RPMI8226 (cell line): ENCODE measurements at regions not wholly inside any gene's neighbourhood (a gene's known extent, or its start where the extent isn't known, plus 50 kb on each side); places are given as distances from the start of the nearest gene placed in this dataset.

ENCODE experiments used
- DNase-seq: peaks from one replicate; pipeline ENCODE4 v3.0.0-alpha.2; 2015

DNA sequence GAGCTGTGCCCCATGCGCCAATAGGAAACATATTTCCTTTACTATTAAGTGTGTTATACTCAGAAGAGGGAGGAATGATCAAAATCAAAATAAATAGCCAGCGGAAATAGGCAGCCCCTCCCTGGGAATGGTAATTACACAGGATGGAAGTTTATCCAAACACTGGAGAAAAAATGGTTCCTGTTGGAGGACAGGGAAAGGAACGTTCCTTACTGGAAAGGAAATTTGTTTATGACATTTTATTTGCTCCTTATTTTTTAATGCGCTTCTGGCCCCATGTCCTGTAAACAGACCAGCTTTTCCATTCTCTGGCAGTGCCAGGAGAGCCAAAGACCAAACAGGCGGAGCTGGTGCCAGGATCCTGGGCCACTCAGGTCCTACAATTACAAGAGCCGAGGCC lies 273.7 kb downstream of the SOX9 start:
- no peak for DNase-seq

DNA sequence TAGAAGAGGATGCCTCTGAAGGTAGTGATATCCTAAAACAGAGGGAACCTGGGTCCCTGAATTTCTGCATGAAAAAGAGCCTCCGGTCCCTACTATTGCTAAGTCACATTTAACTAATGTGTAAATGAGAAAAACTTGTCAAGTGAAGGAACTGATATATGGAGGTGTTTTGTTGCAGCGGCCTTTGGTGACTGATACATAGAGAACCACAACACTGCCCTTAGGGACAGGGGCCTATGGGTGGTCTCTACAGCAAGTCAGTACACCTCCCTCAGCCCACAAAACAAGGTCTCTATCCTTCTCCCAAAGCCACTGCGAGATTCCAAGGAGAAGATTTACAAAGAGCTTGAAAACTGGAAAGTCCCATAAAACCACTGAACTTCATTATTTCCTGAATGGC lies 275.3 kb downstream of the SOX9 start:
- DNase-seq = no peak

DNA sequence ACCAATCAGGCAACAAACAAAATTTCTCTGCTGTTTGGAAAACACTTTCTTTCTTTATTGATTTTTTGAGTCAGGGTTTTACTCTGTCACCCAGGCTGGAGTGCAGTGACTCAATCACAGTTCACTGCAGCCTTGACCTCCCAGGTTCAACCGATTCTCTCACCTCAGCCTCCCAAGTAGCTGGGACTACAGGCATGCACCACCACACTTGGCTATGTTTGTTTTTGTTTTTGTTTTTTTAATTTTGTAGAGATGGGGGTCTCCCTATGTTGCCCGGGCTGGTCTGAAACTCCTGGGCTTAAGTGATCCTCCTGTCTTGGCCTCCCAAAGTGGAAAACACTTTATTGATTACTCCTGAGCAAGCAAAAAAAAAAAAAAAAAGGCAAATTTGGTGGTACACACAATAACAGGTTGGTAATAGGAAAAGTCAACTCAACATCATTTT lies 276.4 kb downstream of the SOX9 start:
- no peak for DNase-seq

DNA sequence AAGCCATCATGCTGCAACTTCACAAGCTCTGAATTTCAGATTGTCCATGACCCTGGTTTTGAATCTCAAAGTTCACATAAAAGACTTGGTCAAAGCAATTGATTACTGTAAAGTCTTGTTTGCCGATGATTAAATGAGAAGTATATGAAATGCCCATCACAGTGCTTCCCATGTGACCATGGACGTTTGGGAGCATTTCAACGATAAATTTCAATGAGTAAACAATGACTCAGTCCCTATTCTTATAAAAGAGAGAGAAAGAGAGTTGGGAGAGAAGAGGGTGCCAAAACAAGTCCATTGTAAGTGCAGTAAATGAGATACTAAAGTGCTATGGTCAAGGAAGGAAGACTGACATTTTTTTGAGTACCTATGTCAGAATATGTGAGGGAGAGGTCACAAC lies 276.9 kb downstream of the SOX9 start:
- DNase-seq = no peak

DNA sequence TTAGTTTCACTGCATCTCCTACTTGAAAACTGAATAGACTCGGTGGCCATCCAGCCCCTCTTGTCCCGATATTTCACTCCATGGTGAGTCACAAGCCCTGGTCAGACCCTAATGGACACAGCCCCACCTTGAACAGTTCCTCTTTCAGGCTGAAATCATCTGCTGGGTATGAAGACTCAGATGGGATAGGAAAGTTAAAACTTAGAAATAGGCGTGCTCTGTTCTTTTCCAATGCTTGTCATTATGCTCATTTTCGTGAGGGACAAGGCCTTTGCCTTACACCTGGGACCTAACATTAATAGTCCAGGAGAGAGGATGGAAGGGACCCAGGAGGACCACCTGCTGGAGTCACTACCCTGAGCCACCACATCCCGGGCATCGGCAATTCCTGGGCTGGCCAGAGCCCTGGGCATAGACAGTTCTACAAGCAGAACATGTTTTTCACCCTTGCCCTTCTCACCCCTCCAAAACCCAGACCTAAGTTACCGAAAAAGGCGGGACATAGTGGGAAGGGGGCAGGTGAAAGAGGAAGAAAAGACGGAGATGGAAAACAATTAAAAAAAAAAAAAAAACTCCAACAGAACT lies 278.3 kb downstream of the SOX9 start:
- DNase-seq = no peak

DNA sequence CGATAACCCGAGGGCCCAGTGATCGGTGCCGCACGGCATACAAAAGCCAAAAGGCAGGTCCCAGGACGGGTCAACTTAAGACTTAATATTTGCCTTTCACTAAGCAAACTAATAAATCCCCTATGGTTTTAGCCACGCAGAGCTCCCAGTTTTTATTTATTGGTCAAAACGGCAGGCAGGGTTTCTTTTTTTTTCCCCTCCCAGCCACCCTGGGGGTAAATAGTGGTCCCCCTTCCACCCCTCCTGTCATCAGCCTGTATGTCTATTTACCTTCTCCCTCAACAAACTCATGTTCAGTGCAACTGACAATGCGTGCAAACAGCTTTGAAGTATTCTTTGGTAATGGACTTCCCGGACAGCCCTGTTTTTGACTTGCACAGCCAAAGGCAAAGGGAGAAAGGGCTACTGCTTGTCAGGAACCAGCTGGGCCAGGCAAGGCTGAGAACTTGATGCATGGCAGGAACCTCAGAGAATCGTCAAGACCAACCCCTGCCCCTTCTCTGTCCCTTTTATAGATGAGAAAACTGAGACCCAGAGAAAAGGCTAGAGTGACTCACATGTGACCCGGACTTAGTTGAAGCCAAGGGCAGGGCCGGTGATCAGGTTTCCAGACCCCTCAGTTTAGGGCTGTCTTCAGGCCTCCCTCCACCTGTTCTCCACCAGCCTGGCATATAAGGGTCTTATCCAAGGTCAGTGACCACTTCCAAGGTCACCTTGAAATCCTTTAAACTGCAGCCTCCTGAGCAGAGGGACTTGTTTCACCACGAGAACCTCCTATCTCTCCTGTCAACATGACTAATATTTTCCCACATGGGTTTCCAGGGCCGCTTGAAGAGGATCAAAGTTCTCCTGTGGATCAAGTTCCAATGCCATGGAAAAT lies 279.0 kb downstream of the SOX9 start:
- no peak for DNase-seq

DNA sequence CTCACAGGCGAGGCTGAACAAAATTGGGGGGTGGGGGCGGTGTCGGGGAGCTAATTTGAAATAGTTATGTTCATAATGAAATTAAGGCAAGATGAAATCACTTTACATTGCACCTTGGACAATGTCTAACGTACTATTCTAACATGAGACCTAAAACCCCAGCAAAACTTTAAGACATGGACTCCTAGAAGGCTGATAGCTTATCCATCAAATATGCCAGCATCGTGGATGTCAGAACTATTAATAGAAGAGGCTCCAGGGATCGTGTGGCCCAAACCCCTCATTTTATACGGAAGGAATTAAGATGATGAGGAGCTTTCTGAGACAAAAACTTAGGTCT lies 279.6 kb downstream of the SOX9 start:
- DNase-seq = no peak

DNA sequence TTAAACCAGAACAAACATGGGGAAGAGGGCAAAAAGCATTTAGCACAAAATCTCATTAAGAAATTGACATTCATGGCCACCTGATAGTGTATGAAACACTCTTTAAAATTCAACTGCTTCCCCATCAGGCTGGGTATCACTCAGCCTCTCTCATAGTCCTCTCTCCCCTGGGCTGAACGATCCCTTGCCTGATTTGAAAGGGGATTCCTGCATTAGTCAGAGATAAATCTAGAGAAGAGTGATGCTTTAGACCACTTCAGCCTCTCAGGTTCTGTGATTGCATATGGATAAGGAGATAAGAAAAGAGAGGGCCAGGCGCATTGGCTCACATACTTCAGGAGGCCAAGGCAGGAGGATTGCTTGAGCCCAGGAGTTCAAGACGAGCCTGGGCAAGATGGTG lies 280.0 kb downstream of the SOX9 start:
- no peak for DNase-seq

DNA sequence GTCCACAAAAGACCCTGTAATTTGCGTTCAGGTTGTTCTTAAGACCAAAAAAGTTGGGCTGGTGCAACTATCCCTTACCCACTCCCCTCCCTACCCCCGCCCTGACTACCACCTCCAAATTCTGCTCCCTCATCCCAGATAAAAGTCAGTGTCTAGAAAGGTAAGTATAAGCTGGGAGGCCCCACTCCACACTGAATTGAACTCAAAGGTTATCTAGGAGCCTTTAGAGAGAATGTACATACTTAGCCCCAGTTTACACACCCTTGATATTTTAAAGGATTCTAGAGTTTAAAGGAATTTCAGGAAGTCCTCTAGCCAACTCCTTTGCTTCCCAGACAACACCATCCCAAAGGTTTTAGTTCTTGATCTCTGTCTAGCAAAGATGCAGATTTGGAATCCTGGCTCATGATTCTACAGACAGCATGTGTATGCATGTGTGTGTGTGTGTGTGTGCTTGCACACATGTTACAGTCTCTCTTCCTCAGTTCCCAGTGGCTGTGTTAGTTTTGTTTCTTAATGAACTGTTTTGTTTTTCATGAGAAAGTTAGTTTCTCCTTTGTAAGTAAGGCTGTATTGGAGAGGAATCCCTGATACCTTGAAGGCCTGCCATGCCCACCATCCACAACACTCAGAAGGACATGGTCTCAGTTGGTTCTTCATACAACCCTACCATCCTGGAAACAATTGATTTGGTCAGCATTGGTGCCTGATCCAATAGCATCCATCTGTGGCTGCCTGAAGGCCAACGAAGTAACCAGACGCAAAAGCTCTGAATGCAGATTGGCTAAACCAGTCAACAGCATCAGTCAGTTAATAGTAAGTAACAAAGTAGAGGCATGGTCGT lies 281.3 kb downstream of the SOX9 start:
- no peak for DNase-seq

DNA sequence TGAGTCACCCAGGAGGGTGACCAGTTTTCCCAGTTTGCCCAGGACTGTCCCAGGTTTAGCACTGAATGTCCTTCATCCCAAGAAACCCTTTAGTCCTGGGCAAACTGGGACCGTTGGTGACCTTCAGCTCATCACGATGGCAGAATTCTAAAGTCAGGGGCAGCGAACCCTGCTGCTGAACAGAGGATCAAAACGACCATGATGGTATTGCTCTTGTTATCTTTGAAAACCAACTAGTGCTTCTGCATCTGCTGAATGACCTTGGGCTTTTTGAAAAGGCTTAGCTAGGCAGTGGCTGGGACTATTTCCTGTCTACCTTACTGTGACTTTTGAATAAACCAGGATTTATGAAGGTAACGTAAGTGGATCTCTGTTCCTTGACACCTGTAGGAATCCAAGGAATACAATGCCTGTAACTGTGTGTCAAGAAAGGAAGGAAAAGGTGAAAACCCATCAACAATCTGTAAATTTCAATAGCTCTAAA lies 281.9 kb downstream of the SOX9 start:
- no peak for DNase-seq

DNA sequence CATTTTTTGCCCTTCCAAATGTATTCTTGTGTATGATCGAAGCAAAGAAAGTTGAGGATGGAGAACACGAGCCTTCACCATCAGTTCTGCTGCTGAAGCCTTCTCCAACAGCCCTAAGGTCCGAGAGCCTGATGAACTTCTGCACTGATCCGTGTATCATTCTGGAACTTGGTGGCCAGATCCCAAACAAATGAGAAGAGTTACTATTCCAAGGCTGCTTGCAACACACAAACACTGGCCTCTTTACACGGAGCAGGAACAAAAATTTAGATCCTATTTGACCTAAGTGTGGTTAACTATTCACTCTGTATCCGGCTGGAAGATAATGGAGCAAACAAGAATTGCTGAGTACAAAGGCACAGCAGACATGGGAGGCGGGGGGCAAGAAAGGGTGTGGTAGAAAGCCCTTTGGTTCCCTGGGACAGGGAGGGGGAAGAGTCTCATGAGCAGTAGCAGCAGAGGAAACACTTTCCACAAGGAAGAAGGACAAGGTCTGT lies 282.9 kb downstream of the SOX9 start:
- DNase-seq = no peak

DNA sequence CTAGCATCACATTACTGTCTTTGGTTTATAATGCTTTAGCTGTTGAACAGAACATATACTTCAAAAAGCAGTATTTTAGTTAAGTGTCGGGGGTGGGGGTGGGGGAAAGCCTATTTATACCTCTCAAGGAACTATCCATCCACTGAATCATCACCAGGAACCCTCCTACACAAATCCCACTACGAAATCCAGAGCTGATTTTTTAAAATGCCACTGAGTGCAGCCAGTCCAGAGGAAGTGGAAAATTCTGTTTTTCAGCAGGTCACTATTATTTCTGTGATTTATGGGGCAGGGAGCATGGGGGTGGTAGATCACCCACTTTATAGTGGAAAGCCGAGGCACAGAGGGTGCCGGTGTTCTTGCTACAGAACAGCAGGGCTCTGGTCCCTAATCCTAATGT lies 284.1 kb downstream of the SOX9 start:
- DNase-seq = no peak

DNA sequence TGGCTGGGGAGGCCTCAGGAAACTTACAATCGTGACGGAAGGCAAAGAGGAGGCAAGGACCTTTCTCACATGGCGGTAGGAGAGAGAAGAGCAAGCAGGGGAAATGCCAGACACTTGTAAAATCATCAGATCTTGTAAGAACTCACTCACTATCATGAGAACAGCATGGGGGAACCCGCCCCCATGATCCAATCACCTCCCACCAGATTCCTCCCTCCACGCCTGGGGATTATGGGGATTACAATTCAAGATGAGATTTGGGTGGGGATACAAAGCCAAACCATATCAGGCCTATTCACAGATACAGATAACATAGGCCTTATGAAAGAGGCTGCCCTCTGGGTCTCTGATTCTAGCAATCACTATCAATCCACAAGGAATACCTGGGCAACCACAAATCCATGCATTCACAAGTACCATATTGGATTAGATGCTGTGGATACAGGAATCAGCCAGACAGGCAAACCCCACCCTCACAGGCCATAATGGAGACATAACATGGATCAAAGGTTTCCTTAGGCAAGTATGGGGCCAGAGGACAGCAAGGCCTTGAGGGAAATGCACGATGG lies 284.9 kb downstream of the SOX9 start:
- DNase-seq = no peak

DNA sequence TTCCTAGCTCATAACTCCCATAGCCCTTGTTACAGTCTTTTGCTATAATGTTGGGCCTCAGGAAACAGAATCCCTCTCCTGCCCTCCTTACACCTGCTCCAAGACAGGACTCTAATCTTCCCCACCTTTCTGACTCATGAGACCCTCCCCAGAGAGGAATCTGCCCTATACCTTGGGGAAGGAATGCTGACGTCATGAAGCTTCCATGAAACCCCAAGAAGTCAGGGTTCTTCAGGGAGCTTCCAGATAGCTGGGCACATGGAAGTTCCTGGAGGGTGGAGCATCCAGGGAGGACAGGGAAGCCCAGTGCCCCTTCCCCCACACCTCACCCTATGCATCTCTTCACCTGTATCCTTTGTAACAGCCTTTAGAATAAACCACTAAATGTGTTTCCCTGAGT lies 285.7 kb downstream of the SOX9 start:
- no peak for DNase-seq

DNA sequence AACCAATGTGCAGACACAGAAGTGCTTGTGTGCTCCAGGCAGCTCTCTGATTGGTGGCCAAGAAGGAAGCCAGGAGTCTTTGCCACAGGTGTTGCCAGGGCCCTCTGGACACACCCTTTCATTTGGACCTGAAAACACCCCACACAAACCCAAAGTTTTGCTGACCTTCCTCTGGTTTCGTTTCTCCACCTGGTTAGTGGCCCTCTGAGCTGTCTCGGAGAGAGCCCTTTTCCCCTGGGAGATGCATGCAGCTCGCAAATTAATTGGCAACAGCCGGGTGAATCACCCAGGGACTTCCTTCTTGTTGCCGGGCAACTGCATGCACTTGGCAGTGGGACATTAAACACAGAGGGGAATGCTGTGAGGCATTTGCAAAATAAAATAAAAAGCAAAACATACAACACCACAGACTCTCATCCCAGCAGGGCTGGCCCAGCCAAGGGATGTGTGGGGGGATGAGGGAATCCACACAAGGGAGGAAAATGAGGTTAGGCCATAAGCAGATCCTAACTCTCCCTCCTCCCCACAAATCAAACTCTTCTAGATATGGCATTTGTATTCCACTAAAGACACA lies 286.6 kb downstream of the SOX9 start:
- DNase-seq = peak; percentile 85

DNA sequence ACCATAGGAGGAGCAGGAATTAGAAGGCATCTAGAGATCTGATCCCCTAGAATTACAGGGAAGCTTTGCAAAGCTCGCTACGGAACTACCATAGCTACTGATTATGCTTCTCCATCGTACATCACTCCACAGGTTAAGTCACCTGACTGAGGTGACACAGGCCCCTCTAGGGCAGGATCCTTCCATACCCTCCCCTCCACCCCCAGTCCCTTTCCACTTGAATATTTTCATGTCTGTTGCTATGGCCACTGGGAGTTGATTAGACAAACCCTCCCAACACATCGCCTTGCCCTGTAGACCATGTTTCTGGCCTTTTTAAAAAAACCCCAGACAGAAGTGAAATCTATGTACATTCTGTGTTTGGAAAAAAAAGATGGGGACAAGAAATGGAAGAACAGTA lies 287.1 kb downstream of the SOX9 start:
- DNase-seq = no peak

DNA sequence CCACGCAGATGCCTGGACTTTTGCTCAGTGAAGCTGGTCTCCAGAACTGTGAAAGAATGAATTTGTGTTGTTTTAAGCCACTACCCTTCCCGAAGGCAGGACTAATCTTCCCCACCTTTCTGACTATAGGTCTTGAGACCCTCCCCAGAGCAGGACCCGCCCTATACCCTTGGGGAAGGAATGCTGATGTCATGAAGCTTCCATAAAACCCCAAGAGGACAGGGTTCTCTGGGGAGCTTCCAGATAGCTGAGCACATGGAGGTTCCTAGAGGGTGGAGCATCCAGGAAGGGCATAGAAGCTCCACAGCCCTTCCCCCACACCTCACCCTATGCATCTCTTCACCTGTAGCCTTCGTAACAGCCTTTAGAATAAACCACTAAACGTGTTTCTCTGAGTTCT lies 287.8 kb downstream of the SOX9 start:
- no peak for DNase-seq

DNA sequence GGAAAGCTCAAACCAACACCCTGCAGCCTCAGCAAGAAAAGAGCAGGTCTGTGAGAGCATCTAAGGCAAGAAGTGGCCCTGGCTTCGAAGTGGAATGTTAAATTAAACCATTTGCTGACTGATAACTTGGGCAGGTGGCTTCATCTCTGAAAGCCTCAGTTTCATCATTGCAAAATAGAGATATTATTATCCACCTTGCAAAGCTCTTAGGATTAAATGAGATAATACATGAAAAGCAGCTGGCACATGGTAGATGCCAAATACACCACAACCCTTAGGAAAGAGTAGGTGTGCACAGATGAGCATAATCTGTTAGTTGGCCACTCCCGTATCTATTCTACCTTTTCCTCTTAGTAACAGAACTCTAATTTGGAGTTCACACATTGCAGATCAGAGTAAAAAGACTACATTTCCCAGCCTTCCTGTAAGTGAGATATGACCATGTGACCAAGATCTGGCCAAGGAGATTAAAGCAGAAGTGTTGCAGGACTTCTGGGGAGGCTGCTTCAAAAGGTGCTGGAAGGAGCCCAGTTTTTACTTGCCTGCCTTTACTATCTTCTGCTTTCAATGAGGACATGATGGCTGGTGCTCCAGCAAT lies 288.7 kb downstream of the SOX9 start:
- peak; percentile 36 for DNase-seq

DNA sequence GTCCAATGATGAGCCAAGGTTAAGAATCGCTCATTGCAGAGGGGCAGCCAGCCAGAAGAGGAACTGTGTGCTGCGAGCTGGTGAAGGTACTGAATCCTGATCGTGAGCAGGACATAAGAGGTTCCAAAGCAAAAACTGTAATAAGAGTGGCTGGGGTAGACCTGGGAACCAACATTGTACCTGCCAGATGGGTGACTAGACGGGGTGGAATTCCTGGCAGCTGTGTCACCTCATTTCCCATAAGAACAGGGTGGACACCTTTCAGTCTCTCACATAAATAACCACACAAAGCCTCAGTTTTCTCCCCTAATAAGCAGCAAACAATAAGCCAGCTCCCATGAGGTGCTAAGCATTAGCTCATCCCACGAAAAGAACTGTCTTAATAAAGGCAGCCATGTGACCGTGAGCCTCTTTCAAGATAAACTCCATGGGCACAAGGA lies 290.3 kb downstream of the SOX9 start:
- DNase-seq = no peak

DNA sequence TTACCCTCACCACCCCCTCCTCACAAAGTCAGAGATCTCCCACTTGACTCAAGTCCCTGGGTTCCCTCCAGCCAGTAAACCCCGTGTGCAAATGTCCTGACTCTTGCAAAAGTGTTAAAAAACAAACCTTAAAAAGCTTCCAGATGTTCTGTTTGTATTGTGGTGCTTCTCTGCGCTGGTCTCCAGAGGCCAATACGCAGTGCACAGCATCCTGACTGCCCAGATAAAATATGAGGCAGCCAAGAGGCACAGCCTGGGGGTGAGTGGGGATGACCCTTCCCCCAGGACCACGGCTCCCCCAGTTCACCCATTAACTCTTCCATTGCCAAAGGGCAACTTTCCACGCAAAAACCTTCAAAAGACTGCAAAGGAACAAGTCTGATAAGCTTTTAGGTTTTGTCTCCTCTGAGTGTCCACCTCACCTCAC lies 291.8 kb downstream of the SOX9 start:
- DNase-seq = no peak

DNA sequence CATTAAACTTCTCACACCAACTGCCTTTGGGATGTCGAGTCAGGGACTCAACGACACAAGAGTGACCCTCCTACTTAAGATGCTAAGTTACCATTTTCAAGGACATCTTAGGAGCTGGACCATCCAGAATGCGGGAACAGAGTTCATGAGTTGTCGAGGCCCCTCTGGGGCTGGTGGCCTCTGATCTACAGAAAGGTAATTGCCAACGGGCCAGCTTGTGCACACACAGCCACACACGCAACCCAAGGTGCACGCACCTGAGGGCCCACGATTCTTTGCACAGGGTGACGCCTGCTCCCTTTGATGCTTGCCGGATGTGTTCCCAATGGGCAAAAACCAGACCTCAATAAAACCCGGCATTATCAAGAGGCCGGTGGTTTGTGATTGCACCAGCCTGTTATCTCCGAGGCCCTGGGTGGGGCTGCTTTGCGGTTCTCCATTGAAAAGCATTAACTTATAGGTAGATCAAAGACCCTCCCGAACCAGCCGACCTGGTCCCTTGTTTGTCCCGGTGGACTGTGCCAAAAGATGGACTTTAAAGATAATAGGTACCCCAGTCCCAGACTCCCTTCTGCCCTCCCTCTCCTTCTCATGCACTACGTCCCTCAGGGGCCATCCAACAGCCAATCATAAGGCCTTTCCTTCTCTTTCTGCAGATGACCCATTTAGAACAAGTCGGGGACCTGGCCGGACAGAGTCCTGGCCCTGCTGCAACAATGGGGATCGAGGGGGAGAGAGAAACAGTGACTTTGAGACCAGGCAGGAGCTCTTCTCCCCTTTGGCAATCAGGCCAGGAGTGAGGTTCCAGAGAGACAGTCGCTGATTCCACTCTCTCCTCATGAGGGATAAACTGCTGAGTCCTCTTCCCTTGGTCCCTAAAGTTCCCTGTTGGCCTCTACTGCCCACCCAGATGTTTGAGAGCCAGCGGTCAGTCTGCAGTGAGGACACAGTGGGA lies 292.5 kb downstream of the SOX9 start:
- DNase-seq = no peak
